GM21576 (cell line): ENCODE measurements at regions not wholly inside any gene's neighbourhood (a gene's known extent, or its start where the extent isn't known, plus 50 kb on each side); places are given as distances from the start of the nearest gene placed in this dataset.
"Not testable (repeated sequence)": the region's sequence is repeated elsewhere in the genome, so short reads cannot be mapped to it uniquely, and the experiment has no call there.

ENCODE experiments used
- ATAC-seq: cut with Tn5 transposase; IDR thresholded peaks from one replicate; pipeline ENCODE4 v1.9.1; 2021; ENCODE audit warnings: mild to moderate bottlenecking, moderate library complexity; ENCODE audit not compliant: unreplicated experiment

- ATAC-seq, result no peak
Observed at GRCh38 chr16:60815865-60816264, 1220.4 kb downstream of the CDH8 start.

DNA sequence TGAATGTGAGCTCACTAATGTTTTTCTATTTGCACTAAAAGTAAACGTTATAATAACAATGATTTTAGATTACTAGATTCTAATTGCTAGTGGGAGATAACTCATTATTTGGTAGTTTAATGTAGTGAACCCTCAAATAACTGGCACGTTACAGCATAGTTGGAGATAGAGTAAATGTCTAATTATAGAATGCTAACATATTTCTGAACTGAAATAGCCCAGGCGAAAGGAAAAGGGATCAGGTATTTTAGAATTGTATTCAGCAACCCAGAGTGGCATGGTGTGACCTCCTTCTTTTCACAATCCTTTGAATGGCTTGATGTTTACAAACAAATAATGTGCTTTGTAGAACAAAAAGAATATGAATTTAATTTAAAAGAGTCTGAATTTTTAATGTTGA is 1221.2 kb downstream of the CDH8 start:
- no peak for ATAC-seq

GRCh38 chr16:60811657-60812056 is 1224.6 kb downstream of the CDH8 start:
- ATAC-seq, result no peak

DNA sequence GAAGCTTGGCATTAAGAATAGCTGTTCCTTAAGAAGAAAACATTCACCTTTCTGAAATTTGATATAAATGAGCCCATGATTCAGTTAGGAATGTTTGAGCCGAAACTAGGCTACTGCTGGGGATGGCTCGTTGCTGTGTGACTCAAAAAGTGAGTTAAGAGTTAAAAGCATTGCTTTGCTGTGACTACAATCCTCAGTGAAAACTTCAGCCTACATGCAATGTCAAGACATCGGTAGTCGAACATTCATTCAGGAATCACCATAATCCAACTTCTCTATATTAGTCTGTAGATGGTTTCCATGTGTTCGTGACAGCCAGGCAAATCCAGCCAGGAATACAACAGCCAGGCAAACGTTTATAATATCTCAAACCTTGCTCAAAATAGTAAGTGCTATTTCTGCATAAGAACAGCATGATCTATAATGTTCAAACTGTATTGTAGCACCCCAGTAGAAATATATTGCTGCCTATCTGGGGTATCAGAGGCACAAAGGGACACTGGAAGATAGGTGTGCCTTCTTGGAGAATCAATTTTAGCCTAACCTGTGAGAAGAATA is 1225.1 kb downstream of the CDH8 start:
- no peak for ATAC-seq

GRCh38 chr16:60810250-60810649 is 1226.0 kb downstream of the CDH8 start:
- ATAC-seq, result no peak

GRCh38 chr16:60792437-60792836 is 1243.8 kb downstream of the CDH8 start:
- no peak for ATAC-seq

DNA sequence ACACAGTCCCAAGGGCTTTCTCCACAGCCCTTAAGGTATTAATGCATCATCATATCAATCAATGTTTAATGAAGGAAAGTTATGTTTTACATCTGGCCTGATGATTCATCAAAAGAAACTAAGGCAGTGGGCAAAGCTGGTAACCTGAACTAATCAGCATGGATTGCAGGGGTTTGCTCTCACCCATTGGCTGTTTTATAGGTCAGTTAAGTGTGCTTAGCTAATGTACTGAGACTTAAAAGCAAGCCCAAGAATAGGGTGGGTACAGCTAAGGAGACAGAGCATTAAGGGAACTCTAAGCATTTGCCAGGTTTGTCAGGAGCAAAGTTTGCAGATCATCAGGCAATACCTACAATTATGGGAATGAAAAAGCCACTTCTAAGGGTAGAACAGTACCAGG is 1247.6 kb downstream of the CDH8 start:
- no peak for ATAC-seq

GRCh38 chr16:60776281-60776680 is 1260.0 kb downstream of the CDH8 start:
- no peak for ATAC-seq

GRCh38 chr16:60771138-60771537 is 1265.1 kb downstream of the CDH8 start:
- ATAC-seq, result no peak

GRCh38 chr16:60770384-60770783 is 1265.9 kb downstream of the CDH8 start:
- not testable (repeated sequence) for ATAC-seq

- ATAC-seq, result no peak
Observed at GRCh38 chr16:60763869-60764268, 1272.4 kb downstream of the CDH8 start.

DNA sequence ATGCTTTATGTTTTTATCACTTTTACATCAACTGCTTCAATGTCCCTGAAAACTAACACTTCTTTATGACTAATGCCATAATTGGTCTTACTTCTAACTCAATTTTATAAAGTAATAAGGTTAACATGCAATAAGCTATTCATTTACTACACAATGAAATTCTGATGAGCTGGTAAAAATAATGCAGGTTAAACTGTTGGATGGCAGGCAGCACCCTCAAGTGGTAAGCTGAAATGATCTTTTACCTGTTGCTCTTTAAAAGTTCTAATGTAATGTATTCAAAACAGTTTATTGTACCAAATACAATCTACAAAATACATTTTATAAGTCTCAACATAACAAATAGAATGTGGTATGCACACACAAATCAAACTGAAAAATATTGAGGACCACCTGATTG is 1280.3 kb downstream of the CDH8 start:
- ATAC-seq, result no peak

GRCh38 chr16:60748366-60748765 is 1287.9 kb downstream of the CDH8 start:
- no peak for ATAC-seq

GRCh38 chr16:60744198-60744597 is 1292.0 kb downstream of the CDH8 start:
- no peak for ATAC-seq

DNA sequence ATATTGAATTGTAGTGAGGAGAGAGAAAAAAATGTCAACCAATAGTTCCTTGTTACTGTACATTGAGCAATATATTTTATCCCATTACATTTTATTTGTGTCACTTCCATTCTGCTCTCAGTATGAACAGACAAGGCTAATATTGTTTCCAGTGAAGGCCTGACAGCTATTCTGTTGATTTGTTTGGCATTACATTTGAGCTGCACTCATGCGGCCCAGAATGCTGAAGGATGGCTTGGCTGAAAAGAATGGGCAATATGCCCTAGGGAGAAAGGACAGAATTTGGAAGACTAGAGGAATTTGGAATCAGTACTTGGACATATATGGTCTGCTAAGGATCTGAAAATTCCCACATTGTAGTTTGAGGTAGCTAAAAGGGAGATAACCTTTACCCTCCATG is 1294.4 kb downstream of the CDH8 start:
- no peak for ATAC-seq

- ATAC-seq, result no peak
Observed at GRCh38 chr16:60739737-60740683, 1296.2 kb downstream of the CDH8 start.

DNA sequence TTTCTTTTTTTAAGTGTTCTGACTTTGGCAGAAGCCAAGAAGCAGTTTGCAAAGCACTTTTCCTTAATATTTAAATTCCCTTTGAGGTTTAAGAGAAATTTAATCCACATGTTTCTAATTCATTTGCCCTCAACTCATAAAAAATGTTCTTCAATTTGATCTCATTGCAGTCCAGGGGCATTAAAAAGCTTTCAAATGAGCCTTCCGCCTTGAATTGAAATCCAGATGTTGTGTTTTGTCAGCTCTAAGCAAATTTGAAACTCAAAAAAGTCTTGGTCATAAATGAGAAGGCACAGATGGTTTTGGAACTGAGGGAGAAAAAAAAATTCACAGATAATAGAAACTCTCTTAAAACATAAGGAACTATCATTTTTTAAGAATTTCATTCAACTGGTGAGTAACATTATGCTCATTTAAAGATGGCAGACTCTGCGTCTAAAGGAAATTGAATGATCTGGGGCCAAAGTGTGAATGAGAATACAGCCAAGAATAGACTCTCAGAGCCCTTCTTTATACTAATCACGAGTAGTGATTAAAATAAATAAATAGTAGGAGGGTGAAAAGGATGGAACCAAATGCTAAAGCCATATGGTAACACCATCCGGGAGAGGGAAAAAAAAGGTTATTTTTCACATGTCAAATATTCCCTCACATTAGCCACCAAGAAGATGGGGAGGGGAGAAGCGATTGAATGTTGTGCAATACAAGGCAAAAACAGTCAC is 1304.7 kb downstream of the CDH8 start:
- ATAC-seq, result no peak

GRCh38 chr16:60729051-60729450 is 1307.2 kb downstream of the CDH8 start:
- no peak for ATAC-seq

GRCh38 chr16:60727851-60728250 is 1308.4 kb downstream of the CDH8 start:
- no peak for ATAC-seq

DNA sequence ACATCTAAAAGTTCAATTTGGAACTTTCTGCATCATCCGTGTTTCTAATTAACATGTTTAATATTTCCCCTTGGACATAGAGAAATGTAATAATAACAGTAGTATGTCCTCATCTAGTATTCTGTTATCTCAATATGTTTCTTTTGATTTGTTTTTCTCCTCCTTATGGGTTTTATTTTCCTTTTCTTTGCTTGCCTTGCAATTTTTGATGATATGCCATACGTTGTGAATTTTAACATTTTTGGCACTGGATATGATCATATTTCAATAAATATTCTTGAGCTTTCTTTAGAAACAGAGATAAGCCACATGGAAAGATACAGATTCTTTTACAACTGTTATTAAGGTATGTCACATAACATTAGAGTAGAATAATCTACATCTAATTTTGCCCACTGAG is 1316.2 kb downstream of the CDH8 start:
- ATAC-seq, result no peak

- ATAC-seq, result no peak
Observed at GRCh38 chr16:60717808-60718207, 1318.4 kb downstream of the CDH8 start.

DNA sequence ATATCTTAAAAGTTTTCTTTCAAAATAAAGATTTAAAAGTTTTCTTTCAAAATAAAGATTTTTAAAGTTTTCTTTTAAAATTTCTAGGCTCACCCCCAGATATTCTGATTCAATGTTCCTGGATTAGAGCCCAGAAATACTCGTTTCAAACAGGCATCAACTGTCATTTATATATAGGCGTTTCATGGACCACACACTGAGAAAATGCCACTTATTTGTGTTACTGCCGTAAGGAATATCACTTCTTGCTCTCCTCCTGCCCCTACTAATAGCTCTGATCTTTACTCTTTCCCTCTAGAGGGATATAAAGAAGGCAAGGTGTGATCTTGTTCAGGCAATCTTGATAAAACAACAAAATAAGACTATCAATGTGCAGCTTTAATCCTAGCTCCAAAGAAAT is 1324.1 kb downstream of the CDH8 start:
- no peak for ATAC-seq
